ENCODE measurements at regions not wholly inside any gene's neighbourhood (a gene's known extent, or its start where the extent isn't known, plus 50 kb on each side); places are given as distances from the start of the nearest gene placed in this dataset.

- no peak overlapping the region for H3K4me3 ChIP-seq (ENCODE audit: low read length)
- TF ChIP-seq, protein P1, sequence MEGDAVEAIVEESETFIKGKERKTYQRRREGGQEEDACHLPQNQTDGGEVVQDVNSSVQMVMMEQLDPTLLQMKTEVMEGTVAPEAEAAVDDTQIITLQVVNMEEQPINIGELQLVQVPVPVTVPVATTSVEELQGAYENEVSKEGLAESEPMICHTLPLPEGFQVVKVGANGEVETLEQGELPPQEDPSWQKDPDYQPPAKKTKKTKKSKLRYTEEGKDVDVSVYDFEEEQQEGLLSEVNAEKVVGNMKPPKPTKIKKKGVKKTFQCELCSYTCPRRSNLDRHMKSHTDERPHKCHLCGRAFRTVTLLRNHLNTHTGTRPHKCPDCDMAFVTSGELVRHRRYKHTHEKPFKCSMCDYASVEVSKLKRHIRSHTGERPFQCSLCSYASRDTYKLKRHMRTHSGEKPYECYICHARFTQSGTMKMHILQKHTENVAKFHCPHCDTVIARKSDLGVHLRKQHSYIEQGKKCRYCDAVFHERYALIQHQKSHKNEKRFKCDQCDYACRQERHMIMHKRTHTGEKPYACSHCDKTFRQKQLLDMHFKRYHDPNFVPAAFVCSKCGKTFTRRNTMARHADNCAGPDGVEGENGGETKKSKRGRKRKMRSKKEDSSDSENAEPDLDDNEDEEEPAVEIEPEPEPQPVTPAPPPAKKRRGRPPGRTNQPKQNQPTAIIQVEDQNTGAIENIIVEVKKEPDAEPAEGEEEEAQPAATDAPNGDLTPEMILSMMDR (conservative IDR thresholded peaks at IDR 0.05; ENCODE audit: low read depth, low read length) = no peak
- DNase-seq (ENCODE audit: low read depth) = no peak
Measured at GRCh38 chr10:24041034-24041433, 167.9 kb upstream of the KIAA1217 start.

GRCh38 chr10:24041834-24042233, 167.1 kb upstream of the KIAA1217 start:
- DNase-seq (ENCODE audit: low read depth) = no peak
- H3K4me3 ChIP-seq (ENCODE audit: low read length) = no peak overlapping the region
- TF ChIP-seq, protein P1 (conservative IDR thresholded peaks at IDR 0.05; ENCODE audit: low read depth, low read length) = no peak

DNA sequence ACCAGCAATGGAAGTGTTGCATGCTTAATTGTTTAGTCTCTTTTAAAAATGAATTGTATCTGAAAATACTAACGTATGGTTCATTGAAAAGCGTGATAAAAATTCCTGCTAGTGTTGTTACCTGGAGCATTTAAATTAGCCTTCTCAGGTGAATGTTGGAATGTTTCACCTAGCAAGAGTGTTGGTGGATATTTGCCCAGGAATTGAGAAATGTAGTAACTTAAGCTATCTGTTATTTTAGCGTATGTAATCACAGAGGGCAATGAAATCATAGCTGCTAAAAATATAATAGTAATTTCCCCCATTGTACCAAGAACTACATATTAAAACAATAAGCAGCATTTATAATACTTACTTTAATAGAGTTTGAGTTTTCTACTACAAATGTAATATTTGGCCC, 166.1 kb upstream of the KIAA1217 start:
- no peak for DNase-seq (ENCODE audit: low read depth)

GRCh38 chr10:24046060-24046459, 162.9 kb upstream of the KIAA1217 start:
- TF ChIP-seq, protein P1 (conservative IDR thresholded peaks at IDR 0.05; ENCODE audit: low read depth, low read length) = no peak
- H3K4me3 ChIP-seq (ENCODE audit: low read length) = no peak overlapping the region
- no peak for DNase-seq (ENCODE audit: low read depth)

More for the DNA sequence above, 166.1 kb upstream of the KIAA1217 start:
- TF ChIP-seq, protein P1 (conservative IDR thresholded peaks at IDR 0.05; ENCODE audit: low read depth, low read length) = no peak
- H3K4me3 ChIP-seq (ENCODE audit: low read length) = no peak overlapping the region

GRCh38 chr10:24047176-24047575, 161.8 kb upstream of the KIAA1217 start:
- DNase-seq (ENCODE audit: low read depth) = no peak
- TF ChIP-seq, protein P1 (conservative IDR thresholded peaks at IDR 0.05; ENCODE audit: low read depth, low read length) = no peak
- no peak overlapping the region for H3K4me3 ChIP-seq (ENCODE audit: low read length)

GRCh38 chr10:24054421-24054820, 154.5 kb upstream of the KIAA1217 start:
- TF ChIP-seq, protein P1 (conservative IDR thresholded peaks at IDR 0.05; ENCODE audit: low read depth, low read length) = no peak
- H3K4me3 ChIP-seq (ENCODE audit: low read length) = no peak overlapping the region
- DNase-seq (ENCODE audit: low read depth) = no peak

DNA sequence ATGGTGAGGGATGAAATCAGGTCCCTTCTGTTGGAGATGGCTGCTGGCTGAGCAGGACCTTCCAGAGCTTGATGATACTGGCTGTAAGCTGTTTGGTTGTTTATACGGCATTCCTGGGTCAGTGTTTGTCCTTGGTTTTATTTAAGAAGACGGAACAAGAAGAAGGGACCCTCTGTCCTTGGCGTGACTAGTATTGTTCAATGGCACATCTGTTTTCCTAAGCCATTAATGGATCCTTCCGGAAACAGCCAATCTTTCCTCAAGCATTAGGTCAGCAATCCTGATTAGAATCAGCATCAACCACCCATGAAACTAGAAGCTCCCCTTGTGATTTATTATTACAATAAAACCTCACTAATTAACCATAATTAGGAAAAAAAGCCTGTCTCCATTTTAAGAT, 128.7 kb upstream of the KIAA1217 start:
- DNase-seq (ENCODE audit: low read depth) = no peak
- H3K4me3 ChIP-seq (ENCODE audit: low read length) = no peak overlapping the region
- TF ChIP-seq, protein P1 (conservative IDR thresholded peaks at IDR 0.05; ENCODE audit: low read depth, low read length) = no peak
